GM21447 (cell line): ENCODE measurements at regions not wholly inside any gene's neighbourhood (a gene's known extent, or its start where the extent isn't known, plus 50 kb on each side); places are given as distances from the start of the nearest gene placed in this dataset.
"Not testable (repeated sequence)": the region's sequence is repeated elsewhere in the genome, so short reads cannot be mapped to it uniquely, and the experiment has no call there.

Source experiments
- ATAC-seq: cut with Tn5 transposase; IDR thresholded peaks from one replicate; pipeline ENCODE4 v1.9.1; 2021; ENCODE audit not compliant: unreplicated experiment

DNA sequence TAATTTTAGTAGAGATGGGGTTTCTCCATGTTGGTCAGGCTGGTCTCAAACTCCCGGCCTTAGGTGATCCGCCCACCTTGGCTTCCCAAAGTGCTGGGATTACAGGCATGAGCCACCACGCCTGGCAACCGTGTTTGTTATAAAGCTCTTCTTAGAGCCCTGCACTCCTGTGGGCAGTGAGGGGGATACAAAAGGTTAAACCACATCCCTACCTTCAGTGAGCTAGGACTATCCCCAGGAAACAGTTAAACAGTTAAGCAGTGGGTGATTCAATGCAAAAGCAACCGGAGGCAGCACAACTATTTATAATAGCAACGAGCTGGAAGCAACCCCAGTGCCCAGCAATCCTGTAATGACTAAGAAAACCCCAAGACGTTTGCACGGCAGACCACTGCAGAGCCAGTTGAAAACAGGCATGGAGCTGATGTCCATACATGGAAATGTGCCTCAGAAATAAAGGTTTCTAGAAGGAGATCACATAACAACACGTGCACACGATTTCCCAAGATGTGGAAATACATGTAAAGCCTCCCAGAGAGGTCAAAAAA lies 107.2 kb upstream of the LYZL2 start:
- peak; percentile 85 for ATAC-seq

DNA sequence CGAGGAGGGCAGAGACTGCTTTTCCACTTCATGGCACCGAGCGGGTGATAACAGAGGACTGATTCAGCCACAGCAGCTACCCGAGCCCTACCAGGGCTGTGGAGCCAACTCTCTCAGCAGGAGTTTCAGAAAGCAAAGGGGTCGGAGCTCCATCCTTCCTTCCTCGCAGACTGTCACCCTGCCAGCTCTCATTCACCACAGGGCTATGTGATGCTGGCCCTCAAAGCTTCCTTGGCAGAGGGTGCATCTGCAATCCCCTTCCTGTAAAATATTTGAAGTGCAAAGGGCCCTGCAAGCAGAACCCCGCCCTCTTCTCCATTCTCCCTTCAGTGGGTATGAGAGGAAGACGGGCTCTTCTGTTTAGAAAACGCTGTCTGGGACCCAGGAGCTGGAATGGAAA lies 105.3 kb upstream of the LYZL2 start:
- ATAC-seq = no peak

DNA sequence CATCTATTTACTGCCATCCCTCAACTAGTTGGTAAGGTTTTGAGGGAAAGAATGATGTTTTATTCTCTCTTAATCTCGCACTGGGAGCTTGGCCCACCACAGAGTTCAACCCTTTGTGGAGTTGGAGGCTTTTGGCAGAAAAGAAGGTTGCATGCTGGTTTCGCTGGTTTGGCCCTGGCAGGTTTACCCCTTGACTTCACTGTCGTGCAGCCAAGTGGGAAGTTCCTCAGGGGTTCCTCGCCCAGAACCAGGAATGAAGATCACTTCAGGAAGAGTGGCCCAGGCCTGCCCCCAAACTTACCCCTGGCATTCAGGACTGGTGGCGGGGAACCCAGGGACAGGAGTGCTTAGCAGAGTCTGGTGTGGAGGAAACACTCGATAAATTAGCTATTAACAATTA lies 103.1 kb upstream of the LYZL2 start:
- ATAC-seq = no peak

DNA sequence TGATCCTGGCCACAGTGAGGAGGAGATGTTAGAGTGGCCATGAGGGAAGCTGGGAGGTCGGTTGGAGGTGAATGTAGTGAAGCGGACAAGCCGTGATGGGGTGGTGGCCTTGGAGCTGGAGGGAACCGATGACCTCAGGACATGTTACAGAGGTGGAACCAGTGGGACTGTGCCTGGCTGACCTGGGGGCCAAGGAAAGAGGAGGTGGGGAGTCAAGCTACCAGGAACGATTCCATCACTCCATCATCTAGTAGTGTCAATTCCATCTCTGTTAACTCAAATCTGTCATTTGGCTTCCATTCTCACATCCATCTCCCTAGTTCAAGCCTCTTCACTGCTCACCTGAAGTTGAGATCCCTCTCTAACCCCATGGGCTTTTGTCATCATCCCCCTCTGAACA lies 102.4 kb upstream of the LYZL2 start:
- no peak for ATAC-seq

DNA sequence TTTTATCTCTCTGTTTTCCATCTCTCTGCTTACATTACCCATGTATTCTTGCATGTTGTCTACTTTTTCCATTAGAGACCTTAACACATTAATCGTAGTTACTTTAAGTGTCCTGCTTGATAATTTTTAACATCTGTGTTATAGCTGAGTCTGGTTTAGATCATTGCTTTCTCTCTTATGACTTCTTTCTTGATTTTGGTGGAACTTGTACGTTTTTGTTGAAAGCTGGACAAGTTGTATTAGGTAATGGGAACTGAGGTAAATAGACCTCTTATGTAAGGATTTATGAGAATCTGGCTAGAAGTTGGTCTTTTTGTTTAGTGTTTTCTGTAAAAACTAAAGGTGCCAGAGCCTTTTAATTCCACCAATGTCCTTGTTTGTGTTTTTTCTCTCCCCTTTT lies 100.8 kb upstream of the LYZL2 start:
- ATAC-seq = no peak

DNA sequence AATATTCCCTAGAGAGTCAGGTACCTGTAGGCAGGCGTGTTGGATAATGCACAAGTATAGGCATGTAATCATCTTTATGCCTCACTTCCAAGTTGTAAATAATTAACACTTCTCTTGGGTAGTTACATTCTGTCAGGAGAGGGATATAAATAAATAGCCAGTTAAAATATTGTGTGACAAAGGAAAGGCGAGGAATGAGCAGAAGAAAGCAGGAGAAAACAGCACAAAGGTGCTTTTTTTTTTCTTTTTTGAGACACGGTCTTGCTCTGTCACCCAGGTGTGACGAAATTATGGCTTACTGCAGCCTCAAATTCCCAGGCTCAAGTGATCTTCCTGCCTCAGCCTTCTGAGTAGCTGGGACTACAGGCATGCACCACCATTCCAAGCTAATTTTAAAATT lies 99.2 kb upstream of the LYZL2 start:
- ATAC-seq = no peak

DNA sequence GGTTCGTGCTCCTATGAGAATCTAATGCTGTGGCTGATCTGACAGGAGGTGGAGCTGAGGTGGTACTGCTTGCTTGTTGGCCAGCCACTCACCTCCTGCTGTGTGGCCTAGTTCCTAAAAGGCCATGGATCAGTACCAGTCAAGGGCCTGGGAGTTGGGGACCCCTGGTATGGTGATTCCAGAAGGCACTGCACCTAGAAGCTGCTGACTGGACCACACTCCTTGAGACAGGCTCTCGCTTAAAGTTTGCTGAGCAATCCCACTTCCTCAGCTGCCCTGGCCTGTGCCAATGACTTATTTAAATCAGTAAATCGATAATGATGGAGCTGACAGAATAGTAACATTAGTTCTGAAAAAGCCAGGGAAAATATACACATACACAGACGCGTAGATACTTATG lies 98.6 kb upstream of the LYZL2 start:
- ATAC-seq = no peak

DNA sequence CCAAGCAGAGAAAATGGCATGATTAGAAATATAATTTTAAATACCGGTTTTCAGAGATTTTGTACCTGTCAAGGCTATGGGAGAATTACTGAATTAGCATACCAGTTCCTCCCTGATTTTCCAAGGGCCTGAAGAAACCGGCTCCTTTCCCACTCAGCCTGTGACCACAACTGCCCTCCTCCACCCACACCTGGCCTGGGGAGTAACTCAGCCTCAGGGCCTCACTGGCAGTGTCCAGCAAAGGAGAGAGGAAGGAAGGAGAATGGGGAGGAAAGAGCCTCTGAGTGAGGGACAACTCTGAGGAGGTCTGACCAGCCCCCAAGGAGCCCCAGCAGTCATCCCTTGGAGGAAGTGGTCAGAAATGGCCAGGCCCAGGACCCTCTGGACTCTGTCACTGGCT lies 98.0 kb upstream of the LYZL2 start:
- ATAC-seq = no peak

DNA sequence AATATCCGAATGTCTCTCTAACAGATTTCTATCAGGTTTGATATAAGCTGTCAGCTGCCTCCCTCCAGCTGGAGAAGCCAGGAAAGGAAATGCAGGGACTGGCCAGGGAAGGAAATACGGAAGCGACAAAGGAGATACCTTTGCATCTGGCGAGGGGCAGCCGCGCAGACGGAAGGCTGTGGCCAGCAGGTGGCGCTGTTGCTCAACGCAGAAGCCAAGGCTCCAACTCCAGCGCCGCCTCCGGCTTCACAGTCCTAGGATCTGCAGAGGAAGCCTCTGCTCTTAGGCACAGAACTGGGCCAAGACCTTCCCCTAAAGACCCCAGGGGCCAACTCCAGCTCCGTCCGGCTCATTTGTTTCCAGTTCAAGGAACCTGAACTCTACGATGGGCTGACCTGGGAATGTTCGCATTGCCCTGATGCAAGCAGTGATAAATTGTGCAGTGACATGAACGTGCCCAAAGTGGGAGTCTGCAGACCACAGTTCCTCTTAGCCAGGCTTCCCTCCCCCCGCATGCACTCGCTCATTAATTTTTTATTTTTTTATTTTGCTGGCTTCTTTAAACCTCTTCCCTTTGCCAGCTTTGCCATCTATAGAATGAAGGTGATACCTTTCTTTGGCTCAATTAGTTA lies 97.3 kb upstream of the LYZL2 start:
- peak; percentile 75 for ATAC-seq

DNA sequence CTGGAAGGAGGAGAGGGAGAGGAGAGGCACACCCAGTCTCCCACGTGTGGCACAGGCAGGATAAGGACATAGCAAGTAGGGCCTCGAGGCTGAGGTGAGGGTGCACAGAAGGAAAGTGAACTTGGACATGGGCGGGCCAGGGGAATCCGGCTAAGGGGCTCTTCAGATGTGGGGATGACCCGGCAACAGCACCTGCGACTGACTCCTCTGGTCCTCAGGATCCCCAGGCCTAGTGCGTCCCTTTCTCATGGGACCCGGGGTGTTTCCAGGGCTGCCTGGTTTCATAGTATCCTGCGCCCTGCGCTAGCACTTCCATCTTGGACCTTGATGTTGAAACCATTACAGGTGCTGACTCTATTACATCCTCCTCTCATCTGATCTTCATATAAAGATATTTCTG lies 96.1 kb upstream of the LYZL2 start:
- ATAC-seq = no peak

DNA sequence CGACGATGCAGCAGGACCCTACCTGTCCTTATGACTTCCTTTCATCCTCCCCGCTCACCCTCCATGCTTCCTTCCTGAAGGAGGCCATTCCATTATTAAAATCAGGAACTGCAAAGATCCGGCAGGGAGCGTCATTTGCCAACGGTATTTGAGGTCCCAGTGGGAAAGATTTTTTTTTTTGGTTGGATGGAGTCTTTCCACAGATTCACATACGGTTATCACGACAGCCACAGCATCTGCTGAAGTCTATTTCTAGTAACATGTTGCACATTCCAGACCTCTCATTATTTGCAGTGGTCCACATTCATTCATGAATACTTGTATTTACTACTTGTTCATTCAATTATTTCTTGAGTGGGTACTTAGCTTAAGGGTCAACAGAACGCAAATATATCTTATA lies 94.7 kb upstream of the LYZL2 start:
- ATAC-seq = no peak

DNA sequence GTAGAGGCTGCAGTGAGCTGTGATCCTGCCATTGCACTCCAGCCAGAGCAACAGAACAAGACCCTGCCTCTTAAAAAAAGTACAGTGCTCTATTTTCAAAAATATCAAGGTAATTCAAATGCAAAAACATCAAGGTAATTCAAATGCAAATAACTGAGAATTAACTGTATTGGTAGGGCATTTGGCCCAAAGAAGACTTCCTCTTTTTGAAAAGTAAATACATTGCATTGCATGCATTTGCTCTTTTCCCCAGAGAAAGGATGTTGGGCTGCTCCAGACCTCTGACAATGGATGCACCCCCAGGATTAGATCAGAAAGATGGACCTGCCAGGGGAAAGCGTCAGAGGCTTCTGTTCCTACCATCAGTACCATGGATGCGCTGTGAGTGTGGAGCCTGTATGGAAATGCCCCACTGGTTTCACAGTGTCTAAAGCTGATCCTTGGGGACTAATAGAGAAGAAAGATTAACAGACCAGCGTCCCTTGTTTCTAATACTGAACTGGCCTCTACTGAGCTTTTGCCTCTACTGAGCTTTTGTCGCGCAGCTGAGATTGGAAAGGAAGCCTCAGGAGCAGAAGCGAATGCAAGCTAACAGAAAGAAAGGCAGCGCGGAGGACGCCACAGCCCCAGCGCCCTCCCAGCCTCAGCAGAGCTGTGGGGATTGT lies 93.5 kb upstream of the LYZL2 start:
- ATAC-seq = no peak

DNA sequence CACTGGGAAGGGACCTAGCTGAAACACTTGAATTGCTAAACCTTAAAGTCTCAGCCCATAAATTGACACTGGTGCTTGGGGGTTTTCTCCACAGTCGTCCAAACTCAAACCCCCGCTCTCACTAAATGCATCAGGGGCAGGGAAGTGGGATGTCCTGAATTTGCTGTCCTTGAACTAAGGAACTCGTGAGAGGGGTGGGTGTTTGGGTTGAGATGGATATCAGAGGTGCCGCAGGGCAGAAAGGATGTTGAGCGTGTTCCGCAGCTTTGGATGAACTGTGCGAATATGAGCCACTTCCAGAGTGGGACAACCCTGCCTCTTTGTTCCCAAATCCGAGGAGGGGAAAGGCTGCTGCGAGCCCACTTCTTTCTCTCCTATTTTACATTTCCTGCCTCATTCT lies 90.3 kb upstream of the LYZL2 start:
- ATAC-seq = no peak

DNA sequence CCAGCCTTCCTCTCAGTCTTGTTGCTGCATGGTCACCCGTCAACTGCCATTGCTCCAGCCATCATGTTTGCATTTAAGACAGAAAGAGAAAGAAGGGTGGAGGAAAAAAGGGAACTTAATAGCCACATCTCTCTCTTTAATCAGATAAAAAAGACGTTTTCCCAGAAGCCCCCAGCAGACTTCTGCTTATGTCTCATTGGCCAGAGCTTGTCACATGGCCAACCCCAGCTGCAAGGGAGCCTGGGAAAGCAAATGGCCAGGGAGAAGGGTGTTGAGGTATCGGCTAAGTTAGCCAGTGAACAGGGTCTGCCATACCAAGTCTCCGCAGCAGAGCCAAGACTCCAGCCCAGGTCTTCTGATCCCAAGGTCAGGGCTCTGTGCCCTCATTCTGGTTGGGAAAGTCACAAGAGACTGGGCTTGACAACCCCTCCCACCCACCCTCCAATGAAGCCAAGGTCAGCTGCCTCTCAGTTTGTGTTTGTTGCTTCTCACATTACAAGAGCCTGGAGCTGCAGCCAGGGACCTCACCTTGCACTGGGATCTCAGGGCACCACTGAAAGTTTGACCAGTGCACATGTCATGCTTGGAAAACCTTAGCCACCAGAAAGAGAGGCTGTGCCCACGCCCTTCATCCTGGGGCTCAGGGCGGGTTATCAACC lies 80.3 kb upstream of the LYZL2 start:
- no peak for ATAC-seq

DNA sequence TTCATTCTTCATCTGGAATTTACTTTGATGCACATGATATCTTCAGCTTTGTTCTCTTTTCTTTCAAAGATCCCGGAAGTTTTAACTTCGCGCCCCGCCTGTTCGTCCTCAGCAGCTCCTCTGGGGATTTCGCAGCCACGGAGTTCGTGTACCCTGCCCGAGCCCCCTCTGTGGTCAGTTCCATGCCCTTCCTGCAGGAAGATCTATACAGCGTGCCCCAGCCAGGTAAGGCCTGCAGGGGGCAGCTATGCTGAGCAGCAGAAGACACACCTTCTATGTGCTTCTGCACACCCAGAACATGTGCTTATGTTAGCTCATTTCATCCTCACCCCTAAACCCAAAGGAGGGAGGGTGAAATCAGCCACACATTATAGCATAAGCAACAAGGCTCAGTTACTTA lies 79.7 kb upstream of the LYZL2 start:
- ATAC-seq = no peak

DNA sequence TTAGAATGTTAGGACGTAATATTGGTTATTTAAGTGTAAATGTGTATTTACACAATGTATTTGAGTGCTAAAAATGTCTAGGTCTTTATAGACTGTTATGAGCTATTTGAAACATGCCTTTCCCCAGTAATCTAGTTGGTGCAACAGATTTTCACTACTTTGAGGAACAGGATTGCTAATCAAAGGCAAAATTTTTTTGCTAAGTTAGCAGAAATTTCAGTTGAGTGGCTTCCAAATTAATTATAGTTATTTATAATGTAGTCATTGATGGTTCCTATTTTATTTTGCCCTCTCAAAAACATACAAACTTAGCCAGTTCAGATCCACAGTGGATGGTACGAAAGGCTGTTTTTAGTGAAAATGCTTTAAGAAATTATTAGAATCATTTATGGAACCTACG lies 78.7 kb upstream of the LYZL2 start:
- ATAC-seq = no peak

DNA sequence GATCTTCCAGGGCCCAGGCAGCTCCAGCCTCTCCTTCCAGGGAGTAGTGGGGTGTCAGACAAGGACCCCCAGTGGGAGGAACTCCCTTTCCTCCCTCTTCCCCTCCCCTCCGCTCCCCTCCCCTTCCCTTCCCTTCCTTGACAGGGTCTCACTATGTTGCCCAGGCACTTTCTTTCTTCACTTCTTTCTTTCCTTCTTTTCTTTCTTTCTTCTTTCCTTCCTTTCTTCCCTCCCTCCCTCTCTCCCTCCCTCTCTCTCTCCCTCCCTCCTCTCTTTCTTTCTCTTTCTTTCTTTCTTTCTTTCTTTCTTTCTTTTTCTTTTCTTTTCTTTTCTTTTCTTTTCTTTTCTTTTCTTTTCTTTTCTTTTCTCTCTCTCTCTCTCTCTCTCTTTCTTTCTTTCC lies 76.6 kb upstream of the LYZL2 start:
- not testable (repeated sequence) for ATAC-seq

DNA sequence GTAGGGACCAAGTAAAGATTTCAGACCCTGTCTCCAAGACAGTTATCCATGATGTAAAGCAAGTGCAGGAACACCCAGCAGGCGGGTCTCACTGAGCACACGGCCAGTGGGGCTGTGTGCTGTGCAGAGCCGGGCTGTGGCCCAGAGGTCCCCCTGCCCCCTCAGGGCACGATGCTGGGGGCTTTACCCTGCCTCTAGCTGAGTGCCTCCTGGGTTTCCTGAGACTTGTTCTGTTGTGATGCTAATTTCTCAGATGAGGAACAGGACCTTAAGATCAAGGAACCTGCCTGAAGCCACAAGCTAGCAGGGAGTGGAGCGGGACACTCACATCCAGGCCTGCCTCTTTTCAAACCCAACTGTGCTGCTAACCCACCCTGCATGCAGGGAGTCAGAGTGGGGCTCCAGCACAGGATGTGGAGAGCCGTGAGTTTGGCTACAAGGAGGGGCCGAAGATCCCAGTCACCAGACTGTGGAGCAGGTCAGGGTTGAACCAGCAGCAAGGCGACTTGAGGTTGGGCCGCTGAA lies 76.1 kb upstream of the LYZL2 start:
- ATAC-seq = peak; percentile 14

DNA sequence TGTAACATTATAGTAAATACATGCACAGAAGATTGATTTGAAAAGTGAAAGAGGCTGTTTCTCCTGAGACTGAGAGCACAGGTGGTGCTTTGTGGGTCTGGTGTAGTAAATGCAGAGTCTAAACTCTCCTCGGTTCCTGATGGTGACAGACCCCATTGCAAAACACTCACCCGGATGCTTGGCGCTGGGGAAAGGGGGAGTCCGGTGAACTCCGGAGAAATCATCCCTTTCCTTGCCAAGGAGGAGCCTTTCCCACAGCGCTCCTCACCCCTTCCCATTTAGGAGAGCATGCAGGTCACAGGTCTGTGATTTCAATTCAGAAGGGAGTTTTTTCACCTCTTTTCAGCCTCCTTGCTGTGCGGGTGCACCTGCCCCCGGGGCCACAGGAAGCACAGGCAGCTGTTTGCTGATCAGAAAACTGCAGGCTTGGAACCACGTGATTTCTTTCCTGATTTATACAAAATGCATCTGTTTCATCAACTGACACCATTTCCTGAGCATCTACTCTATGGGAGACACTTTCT lies 75.6 kb upstream of the LYZL2 start:
- ATAC-seq = peak; percentile 59

DNA sequence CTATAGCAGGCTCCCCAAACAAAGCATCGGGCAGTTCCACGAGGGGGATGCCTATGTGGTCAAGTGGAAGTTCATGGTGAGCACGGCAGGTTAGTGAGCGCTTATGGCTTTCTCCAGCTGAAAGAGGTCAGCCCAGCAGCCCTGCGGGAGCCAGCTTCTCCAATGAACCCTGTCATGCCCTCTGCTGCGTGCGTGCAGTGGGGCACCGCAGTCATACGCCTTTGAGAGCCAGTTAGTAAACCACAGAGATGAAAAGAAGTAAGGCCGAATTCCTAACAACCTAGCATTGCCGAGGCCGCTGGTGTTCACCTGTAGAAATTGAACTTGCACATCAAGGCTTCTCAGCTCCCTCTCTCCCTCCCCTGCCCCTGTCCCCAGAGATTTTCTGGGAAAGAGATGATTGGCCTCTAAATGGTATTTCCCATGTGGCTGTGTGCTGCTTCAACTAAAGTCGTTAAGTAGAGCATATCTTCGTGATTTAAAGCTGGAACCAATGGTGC lies 75.1 kb upstream of the LYZL2 start:
- ATAC-seq = peak; percentile 2

DNA sequence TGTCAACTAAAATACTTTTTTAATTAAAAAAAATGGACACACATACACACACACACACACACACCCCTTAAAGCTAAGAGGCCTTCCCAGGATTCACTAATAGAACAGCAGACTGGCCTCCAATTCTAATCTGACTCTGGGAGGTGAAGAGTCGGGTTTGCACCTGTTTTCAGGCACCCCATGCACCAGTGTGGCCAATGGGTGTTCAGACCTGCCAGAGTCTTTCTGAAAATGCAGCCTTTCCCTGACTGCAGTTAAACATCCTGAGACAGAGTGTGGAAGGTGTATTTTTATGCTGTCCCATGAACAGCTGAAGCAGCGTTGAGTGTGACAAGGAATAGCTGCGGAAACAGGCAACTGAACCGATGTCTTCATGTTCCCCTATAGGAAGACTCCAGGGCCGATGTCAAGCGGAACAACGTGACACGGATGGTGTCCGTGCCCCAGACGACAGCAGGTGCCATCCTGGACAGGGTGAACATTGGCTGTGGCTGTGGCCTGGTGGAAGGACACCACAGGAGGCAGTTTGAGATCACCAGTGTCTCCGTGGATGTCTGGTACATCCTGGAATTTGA lies 74.6 kb upstream of the LYZL2 start:
- no peak for ATAC-seq
